ENCODE measurements at regions not wholly inside any gene's neighbourhood (a gene's known extent, or its start where the extent isn't known, plus 50 kb on each side); places are given as distances from the start of the nearest gene placed in this dataset.

GRCh38 chr2:4190548-4190947, 487.2 kb downstream of the DCDC2C start:
- Histone ChIP-seq H3K27me3 (no peaks in the 10 kb centered on the region), H3K4me3 (no peak overlapping the region), H3K9me3 (no peaks in the 10 kb centered on the region), H3K36me3 (no peaks in the 10 kb centered on the region), H3K27ac (no peak overlapping the region), H3K4me1 (no peaks in the 10 kb centered on the region)
- TF ChIP-seq, protein P1, sequence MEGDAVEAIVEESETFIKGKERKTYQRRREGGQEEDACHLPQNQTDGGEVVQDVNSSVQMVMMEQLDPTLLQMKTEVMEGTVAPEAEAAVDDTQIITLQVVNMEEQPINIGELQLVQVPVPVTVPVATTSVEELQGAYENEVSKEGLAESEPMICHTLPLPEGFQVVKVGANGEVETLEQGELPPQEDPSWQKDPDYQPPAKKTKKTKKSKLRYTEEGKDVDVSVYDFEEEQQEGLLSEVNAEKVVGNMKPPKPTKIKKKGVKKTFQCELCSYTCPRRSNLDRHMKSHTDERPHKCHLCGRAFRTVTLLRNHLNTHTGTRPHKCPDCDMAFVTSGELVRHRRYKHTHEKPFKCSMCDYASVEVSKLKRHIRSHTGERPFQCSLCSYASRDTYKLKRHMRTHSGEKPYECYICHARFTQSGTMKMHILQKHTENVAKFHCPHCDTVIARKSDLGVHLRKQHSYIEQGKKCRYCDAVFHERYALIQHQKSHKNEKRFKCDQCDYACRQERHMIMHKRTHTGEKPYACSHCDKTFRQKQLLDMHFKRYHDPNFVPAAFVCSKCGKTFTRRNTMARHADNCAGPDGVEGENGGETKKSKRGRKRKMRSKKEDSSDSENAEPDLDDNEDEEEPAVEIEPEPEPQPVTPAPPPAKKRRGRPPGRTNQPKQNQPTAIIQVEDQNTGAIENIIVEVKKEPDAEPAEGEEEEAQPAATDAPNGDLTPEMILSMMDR (IDR thresholded peaks at IDR 0.05): no peak
- intact Hi-C loops (cut with DNase I; ENCODE audit: low total_unique reads): no loop called here
- no peak for DNase-seq

DNA sequence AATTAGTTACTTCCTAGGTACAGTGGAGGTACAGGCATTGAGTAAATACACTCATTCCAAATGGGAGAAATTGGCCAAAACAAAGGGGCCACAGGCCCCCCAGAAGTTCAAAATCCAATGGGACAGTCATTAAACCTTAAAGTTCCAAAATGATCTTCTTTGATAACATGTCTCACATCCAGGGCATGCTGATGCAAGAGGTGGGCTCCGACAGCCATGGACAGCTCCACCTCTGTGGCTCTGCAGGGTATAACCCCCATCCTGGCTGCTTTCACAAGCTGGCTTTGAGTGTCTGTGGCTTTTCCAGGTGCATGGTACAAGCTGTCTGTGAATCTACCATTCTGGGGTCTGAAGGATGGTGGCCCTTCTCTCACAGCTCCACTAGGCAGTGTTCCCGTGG, 488.7 kb downstream of the DCDC2C start:
- DNase-seq: no peak
- Histone ChIP-seq H3K4me3 (no peak overlapping the region), H3K9me3 (no peaks in the 10 kb centered on the region), H3K27ac (no peak overlapping the region), H3K36me3 (no peaks in the 10 kb centered on the region), H3K4me1 (no peaks in the 10 kb centered on the region), H3K27me3 (no peaks in the 10 kb centered on the region)
- TF ChIP-seq, protein P1 (IDR thresholded peaks at IDR 0.05): no peak
- intact Hi-C loops (cut with DNase I; ENCODE audit: low total_unique reads): no loop called here

- Histone ChIP-seq H3K36me3 (no peaks in the 10 kb centered on the region), H3K4me3 (no peak overlapping the region), H3K27me3 (no peaks in the 10 kb centered on the region), H3K4me1 (no peaks in the 10 kb centered on the region), H3K9me3 (no peaks in the 10 kb centered on the region), H3K27ac (no peak overlapping the region)
- TF ChIP-seq, protein P1 (IDR thresholded peaks at IDR 0.05): no peak
- intact Hi-C loops (cut with DNase I; ENCODE audit: low total_unique reads): no loop called here
- DNase-seq: no peak
Measured at GRCh38 chr2:4214444-4215205, 511.2 kb downstream of the DCDC2C start.

DNA sequence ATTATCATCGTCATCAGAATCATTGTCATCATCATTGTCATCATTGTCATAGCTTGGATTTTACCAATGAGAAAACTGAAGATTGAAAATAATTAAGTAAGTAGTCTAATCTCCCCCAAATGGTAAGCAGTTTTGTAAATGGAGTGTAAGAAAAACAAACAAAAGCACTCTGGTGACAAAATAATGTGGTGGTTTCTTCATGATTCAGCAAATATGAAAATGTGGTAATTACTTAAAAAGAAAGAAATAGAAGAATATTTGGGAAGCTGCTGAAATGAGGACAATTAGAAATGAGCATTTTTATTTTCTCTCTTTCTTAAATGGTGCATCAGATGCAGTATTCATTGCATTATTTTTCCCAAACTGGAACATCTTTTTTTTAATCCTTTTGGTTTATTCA, 514.4 kb downstream of the DCDC2C start:
- no peak overlapping the region for H3K4me3 ChIP-seq
- H3K27me3 ChIP-seq: no peaks in the 10 kb centered on the region
- no peak overlapping the region for H3K27ac ChIP-seq
- H3K9me3 ChIP-seq: no peaks in the 10 kb centered on the region
- no peak for DNase-seq
- H3K36me3 ChIP-seq: no peaks in the 10 kb centered on the region
- intact Hi-C loops (cut with DNase I; ENCODE audit: low total_unique reads): no loop called here
- TF ChIP-seq, protein P1 (IDR thresholded peaks at IDR 0.05): no peak
- no peaks in the 10 kb centered on the region for H3K4me1 ChIP-seq

- Histone ChIP-seq H3K36me3 (no peaks in the 10 kb centered on the region), H3K4me3 (no peak overlapping the region), H3K4me1 (no peaks in the 10 kb centered on the region), H3K27me3 (no peaks in the 10 kb centered on the region), H3K9me3 (no peaks in the 10 kb centered on the region), H3K27ac (no peak overlapping the region)
- intact Hi-C loops (cut with DNase I; ENCODE audit: low total_unique reads): no loop called here
- no peak for DNase-seq
- TF ChIP-seq, protein P1 (IDR thresholded peaks at IDR 0.05): no peak
Measured at GRCh38 chr2:4219101-4219500, 515.7 kb downstream of the DCDC2C start.
